GM12891 (cell line): ENCODE measurements at regions not wholly inside any gene's neighbourhood (a gene's known extent, or its start where the extent isn't known, plus 50 kb on each side); places are given as distances from the start of the nearest gene placed in this dataset.

Experiments used
- POLR2A ChIP-seq: IDR thresholded peaks from 2 replicates; pipeline ENCODE4 v1.6.1; 2011; ENCODE audit warnings: low read depth, low read length, control low read depth
- POLR2AphosphoS5 ChIP-seq: IDR thresholded peaks from 2 replicates; pipeline ENCODE4 v1.6.1; 2011; ENCODE audit warnings: low read depth, low read length, control low read depth
- SPI1 ChIP-seq: IDR thresholded peaks from 2 replicates; pipeline ENCODE4 v1.6.1; 2011; ENCODE audit warnings: low read depth, low read length, control low read depth

- TF ChIP-seq POLR2AphosphoS5: no peak
- no peak for TF ChIP-seq POLR2A
- TF ChIP-seq SPI1: no peak
These were observed 91.5 kb upstream of the F3 start for GRCh38 chr1:94633051-94633450.
